NT2/D1 (cell line): ENCODE measurements at regions not wholly inside any gene's neighbourhood (a gene's known extent, or its start where the extent isn't known, plus 50 kb on each side); places are given as distances from the start of the nearest gene placed in this dataset.

ENCODE experiments used
- SUZ12 ChIP-seq: IDR thresholded peaks from 2 replicates; pipeline ENCODE4 v1.6.1; 2011; ENCODE audit not compliant: insufficient read length, insufficient read depth; ENCODE audit errors: extremely low read depth
- YY1 ChIP-seq: IDR thresholded peaks from 2 replicates; pipeline ENCODE4 v1.6.1; 2011; ENCODE audit not compliant: insufficient read length, insufficient read depth

DNA sequence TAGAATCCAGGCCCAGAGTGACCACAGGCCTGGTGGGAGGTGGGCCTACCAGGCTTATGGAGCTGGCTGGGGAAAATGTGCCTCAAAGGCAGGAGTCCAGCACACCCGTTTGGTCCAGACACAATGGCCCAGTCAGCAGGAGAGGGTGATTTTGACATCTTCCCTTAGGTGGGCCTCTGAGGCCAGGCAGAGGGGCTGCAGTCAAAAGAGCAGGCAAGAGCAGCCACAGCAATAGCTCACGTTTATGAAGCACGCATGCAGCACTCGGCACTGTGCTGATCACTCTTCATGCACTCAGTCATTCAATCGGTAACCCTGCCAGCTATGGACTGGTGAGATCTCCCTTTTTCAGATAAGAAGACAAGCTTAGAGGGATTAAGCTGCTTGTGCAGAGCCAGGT, 146.8 kb downstream of the LRIG2 start:
- TF ChIP-seq YY1 (no peak), SUZ12 (no peak)
